NT2/D1 (cell line): ENCODE measurements at regions not wholly inside any gene's neighbourhood (a gene's known extent, or its start where the extent isn't known, plus 50 kb on each side); places are given as distances from the start of the nearest gene placed in this dataset.

ENCODE experiments used
- SUZ12 ChIP-seq: IDR thresholded peaks from 2 replicates; pipeline ENCODE4 v1.6.1; 2011; ENCODE audit not compliant: insufficient read length, insufficient read depth; ENCODE audit errors: extremely low read depth
- ZNF274 ChIP-seq: IDR thresholded peaks from 2 replicates; pipeline ENCODE4 v1.6.1; 2011; ENCODE audit warnings: mild to moderate bottlenecking, low read depth, low read length

- TF ChIP-seq ZNF274, result no peak
- no peak for TF ChIP-seq SUZ12
These were observed 231.7 kb downstream of the SIM1 start for GRCh38 chr6:100232781-100233573.
